Ascending aorta (tissue), 2 donors: ENCODE measurements at regions not wholly inside any gene's neighbourhood (a gene's known extent, or its start where the extent isn't known, plus 50 kb on each side); places are given as distances from the start of the nearest gene placed in this dataset.

ENCODE experiments used
- DNase-seq, 2 donors: peaks; one replicate each; pipeline ENCODE4 v3.0.0-alpha.2; 2019; ENCODE audit warnings: low spot score in 2 of 2
- H3K27ac ChIP-seq, 2 donors: fragments of 200-600 bp; sonication (generic); one replicate each; pipeline ENCODE4 v1.5.1; 2016 to 2017; ENCODE audit warnings: mild to moderate bottlenecking in 1 of 2
- H3K27me3 ChIP-seq: fragments of 200-600 bp; sonication (generic); one replicate; pipeline ENCODE4 v1.5.1; 2017
- H3K36me3 ChIP-seq, 2 donors: fragments of 200-600 bp; sonication (generic); one replicate each; pipeline ENCODE4 v1.5.1; 2016
- H3K4me1 ChIP-seq, 2 donors: fragments of 200-600 bp; sonication (generic); one replicate each; pipeline ENCODE4 v1.5.1; 2016 to 2017; ENCODE audit warnings: mild to moderate bottlenecking in 1 of 2
- H3K4me3 ChIP-seq, 2 donors: fragments of 200-600 bp; sonication (generic); one replicate each; pipeline ENCODE4 v1.5.1; 2016 to 2017; ENCODE audit warnings: mild to moderate bottlenecking in 1 of 2
- H3K9me3 ChIP-seq, 2 donors: fragments of 200-600 bp; sonication (generic); one replicate each; pipeline ENCODE4 v1.5.1; 2016
- intact Hi-C: fragments of 100-400 bp; cut with DNase I; formaldehyde crosslinking; loops from one replicate; pipeline ENCODE4 v1.15.1; 2023
- TF ChIP-seq, protein P1 (sequence below), 3 experiments: fragments of 200-600 bp in 2 of 3; fragments of 450-650 bp in 1 of 3; sonication (generic) in 2 of 3; IDR thresholded peaks; one replicate each; pipeline ENCODE4 v1.5.1; 2016 to 2019; ENCODE audit warnings: antibody characterized with exemption in 3 of 3, mild to moderate bottlenecking in 1 of 3, moderate library complexity in 1 of 3

DNA sequence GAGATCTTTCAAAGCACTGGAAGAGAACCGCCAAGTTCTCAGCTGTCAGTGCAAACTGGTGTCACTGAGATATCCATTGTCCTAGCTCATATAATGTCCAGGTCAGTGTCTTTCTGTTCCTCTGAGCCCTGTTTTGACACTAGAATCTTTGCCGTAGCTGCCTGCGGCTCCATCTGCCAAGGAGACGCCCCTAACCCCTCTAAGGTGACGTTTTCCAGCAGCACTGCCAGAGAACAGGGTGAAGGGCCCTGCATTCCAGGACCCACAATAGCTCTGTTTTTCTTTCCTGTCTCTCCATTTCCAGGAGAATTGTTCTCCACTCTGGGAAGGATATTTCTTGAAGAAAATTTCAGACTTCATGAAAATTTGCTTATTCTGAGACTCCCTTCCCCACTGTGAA is 181.7 kb upstream of the SLC39A10 start:
- TF ChIP-seq, protein P1, sequence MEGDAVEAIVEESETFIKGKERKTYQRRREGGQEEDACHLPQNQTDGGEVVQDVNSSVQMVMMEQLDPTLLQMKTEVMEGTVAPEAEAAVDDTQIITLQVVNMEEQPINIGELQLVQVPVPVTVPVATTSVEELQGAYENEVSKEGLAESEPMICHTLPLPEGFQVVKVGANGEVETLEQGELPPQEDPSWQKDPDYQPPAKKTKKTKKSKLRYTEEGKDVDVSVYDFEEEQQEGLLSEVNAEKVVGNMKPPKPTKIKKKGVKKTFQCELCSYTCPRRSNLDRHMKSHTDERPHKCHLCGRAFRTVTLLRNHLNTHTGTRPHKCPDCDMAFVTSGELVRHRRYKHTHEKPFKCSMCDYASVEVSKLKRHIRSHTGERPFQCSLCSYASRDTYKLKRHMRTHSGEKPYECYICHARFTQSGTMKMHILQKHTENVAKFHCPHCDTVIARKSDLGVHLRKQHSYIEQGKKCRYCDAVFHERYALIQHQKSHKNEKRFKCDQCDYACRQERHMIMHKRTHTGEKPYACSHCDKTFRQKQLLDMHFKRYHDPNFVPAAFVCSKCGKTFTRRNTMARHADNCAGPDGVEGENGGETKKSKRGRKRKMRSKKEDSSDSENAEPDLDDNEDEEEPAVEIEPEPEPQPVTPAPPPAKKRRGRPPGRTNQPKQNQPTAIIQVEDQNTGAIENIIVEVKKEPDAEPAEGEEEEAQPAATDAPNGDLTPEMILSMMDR (IDR thresholded peaks at IDR 0.05), result no peak
- Histone ChIP-seq H3K36me3 (no peaks in the 10 kb centered on the region), H3K27me3 (no peaks in the 10 kb centered on the region), H3K9me3 (no peaks in the 10 kb centered on the region), H3K4me1 (no peaks in the 10 kb centered on the region), H3K4me3 (no peak overlapping the region), H3K27ac (no peak overlapping the region)
- intact Hi-C loops, result no loop called here
- DNase-seq, result no peak

DNA sequence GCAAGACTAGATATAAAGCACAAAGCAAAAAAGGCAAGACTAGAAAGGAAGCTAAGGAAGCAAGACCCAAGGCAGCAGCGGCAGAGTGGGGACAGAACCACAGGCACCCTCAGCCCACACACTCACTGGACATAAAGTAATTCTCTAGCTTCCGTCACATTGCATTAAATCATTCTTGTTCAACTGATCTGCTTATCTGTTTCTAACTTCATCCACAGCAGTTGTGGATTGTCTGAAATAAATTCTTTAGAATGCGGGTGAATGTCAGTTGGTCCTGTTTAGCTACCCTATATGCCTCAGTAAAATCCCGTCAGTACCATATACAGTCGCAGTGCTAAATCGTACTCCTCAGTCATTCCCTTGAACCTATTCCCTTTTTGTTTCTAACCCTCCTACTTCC is 183.2 kb upstream of the SLC39A10 start:
- H3K36me3 ChIP-seq, result no peaks in the 10 kb centered on the region
- no peaks in the 10 kb centered on the region for H3K27me3 ChIP-seq
- DNase-seq, result no peak
- no peak overlapping the region for H3K4me3 ChIP-seq
- H3K27ac ChIP-seq, result no peak overlapping the region
- intact Hi-C loops, result no loop called here
- H3K4me1 ChIP-seq, result no peaks in the 10 kb centered on the region
- TF ChIP-seq, protein P1 (IDR thresholded peaks at IDR 0.05), result no peak
- H3K9me3 ChIP-seq, result no peaks in the 10 kb centered on the region

DNA sequence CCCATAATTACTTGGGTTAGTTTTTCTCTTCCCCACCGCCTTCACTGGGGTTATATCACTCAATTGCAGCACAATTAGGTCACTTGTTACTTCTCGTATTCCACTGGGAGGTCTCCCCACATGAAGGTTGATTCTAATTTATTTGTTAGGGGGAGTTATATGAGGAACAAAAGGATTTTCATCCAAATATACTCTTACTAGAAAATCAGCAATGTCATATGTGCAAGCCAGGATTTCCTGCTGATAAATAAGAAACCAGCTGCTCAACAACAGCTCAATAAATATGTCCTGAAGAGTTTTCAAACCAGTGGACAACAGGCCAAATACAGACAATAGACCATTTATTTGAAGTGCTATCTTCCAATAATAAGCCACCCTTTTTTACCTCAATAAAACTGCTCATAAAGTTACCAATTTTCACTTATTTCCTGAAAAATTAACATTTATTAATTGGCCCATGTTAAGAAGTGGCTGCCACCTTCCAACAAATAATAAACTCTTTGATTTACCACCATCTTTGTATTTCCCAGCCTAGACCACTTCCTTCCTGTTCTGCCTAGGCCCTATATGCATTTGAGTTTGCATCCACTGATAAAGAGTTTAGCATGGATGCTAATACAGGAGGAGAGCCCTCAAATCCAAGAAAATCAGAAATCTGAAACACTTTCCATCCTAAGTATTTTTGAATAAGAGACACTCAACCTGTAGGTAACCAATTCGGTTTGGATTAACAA is 184.4 kb upstream of the SLC39A10 start:
- Histone ChIP-seq H3K4me1 (no peaks in the 10 kb centered on the region), H3K4me3 (no peak overlapping the region), H3K27ac (no peak overlapping the region), H3K36me3 (no peaks in the 10 kb centered on the region), H3K27me3 (no peaks in the 10 kb centered on the region), H3K9me3 (no peaks in the 10 kb centered on the region)
- TF ChIP-seq, protein P1 (IDR thresholded peaks at IDR 0.05), result no peak
- DNase-seq, result no peak
- intact Hi-C loops, result no loop called here

DNA sequence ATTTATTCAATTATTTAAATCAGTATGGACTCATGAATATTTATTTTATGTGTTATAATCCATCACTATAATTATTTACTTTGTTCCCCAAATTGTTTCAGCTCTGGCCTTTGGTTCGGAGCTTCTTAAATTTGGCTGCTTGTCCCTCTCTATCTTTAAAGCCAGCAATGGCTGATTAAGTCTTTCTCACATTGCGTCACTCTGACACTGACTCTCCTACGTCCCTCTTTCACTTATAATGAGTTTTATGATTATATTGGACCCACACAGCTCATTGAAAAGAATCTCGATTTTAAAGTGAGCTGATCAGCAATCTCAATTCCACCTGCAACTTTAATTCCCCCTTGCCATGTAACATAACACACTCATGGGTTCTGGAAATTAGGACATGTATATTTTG is 185.2 kb upstream of the SLC39A10 start:
- no peak for DNase-seq
- TF ChIP-seq, protein P1 (IDR thresholded peaks at IDR 0.05), result no peak
- H3K4me3 ChIP-seq, result no peak overlapping the region
- H3K36me3 ChIP-seq, result no peaks in the 10 kb centered on the region
- H3K27me3 ChIP-seq, result no peaks in the 10 kb centered on the region
- no peak overlapping the region for H3K27ac ChIP-seq
- H3K9me3 ChIP-seq, result no peaks in the 10 kb centered on the region
- H3K4me1 ChIP-seq, result no peaks in the 10 kb centered on the region
- intact Hi-C loops, result no loop called here

DNA sequence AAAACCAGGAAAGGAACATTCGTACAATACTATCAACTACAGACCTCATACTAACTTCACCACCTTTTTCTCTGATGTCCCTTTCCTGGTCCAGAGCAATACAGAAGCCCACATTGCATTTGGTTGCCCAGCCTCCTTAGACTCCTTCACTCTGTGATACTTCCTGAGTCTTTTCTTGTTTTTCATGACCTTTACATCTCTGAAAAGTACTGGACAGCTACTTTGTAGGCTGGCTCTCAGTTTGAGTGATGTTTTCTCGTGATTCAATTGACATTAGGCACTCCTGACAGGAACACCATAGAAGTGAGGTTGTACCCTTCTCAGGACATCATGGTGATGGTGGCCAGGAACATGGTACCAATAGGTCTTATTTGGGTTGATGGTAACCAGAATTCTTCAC is 185.9 kb upstream of the SLC39A10 start:
- Histone ChIP-seq H3K27me3 (no peaks in the 10 kb centered on the region), H3K36me3 (no peaks in the 10 kb centered on the region), H3K9me3 (no peaks in the 10 kb centered on the region), H3K27ac (no peak overlapping the region), H3K4me1 (no peaks in the 10 kb centered on the region), H3K4me3 (no peak overlapping the region)
- no peak for DNase-seq
- intact Hi-C loops, result no loop called here
- TF ChIP-seq, protein P1 (IDR thresholded peaks at IDR 0.05), result no peak

DNA sequence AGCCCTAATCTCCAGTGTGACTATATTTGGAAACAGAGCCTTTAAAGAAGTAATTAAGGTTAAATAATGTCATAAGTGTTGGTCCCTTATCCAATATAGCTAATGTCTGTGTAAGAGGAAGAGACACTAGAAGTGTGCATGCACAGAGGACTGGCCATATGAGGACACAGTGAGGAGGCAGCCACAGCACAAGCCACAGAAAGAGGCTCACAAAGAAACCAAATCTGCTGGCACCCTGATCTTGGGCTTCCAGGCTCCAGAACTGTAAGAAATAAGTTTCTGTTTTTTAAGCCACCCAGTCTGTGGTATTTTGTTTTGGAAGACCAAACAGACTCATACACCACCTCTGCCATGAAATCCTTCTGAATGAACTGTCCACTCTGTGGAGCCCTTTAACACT is 186.4 kb upstream of the SLC39A10 start:
- Histone ChIP-seq H3K4me3 (no peak overlapping the region), H3K4me1 (no peaks in the 10 kb centered on the region), H3K9me3 (no peaks in the 10 kb centered on the region), H3K36me3 (no peaks in the 10 kb centered on the region), H3K27ac (no peak overlapping the region), H3K27me3 (no peaks in the 10 kb centered on the region)
- intact Hi-C loops, result no loop called here
- no peak for DNase-seq
- TF ChIP-seq, protein P1 (IDR thresholded peaks at IDR 0.05), result no peak
